ENCODE measurements at regions not wholly inside any gene's neighbourhood (a gene's known extent, or its start where the extent isn't known, plus 50 kb on each side); places are given as distances from the start of the nearest gene placed in this dataset.

DNA sequence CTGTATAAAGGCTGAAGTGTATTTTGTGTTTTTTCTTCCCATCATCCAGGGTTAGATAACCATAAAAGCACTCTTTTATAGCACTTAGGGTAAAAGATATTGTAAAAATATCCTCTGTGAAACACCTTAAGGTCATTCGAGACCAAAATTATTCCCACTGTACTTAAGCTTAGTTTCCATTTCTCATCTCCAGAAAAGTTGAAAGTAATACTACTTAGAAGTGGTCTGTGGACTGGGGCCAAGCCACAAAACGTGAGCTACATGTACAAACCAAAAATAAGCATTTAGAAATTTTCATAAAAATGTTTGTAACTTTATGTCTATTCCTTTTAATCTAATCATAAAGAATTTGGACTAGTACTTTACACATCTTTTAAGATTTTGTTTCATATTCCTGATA lies 142.0 kb upstream of the NTM start:
- no peaks in the 10 kb centered on the region; the same call in 1 of the 2 replicates for H3K27me3 Mint-ChIP-seq (ENCODE audit: low read depth)
- H3K27ac Mint-ChIP-seq = no peak overlapping the region
- peaks cover 21% of the 10 kb centered on the region for H3K4me1 Mint-ChIP-seq
- H3K36me3 Mint-ChIP-seq = peaks cover 11% of the 10 kb centered on the region
- H3K9me3 Mint-ChIP-seq = peaks cover 18% of the 10 kb centered on the region; the same call in 1 of the 2 replicates
- ATAC-seq = no peak
- DNase-seq (ENCODE audit: low spot score) = no peak
- no peak overlapping the region for H3K4me3 Mint-ChIP-seq
- no peak for TF ChIP-seq CDX4 (CRISPR knock-in tag; IDR thresholded peaks at IDR 0.05; ENCODE audit: borderline replicate concordance)
- ChIA-PET CTCF (interaction anchor here (0.8 kb wide), 1 partner anchor 164 kb away, joined by 3 read pairs; no protein-coding TSS in a partner anchor), POLR2A (no interaction called here)

GRCh38 chr11:131229221-131229620 lies 141.2 kb upstream of the NTM start:
- DNase-seq (ENCODE audit: low spot score) (no peak), ATAC-seq (no peak)
- CTCF ChIA-PET = interaction anchor here (0.8 kb wide), 1 partner anchor 164 kb away, joined by 3 read pairs; no protein-coding TSS in a partner anchor
- POLR2A ChIA-PET = no interaction called here
- H3K27me3 Mint-ChIP-seq (ENCODE audit: low read depth) = no peaks in the 10 kb centered on the region; the same call in 1 of the 2 replicates
- H3K27ac Mint-ChIP-seq = no peak overlapping the region
- H3K36me3 Mint-ChIP-seq = peaks cover 11% of the 10 kb centered on the region
- peaks cover 16% of the 10 kb centered on the region for H3K4me1 Mint-ChIP-seq
- peaks cover 18% of the 10 kb centered on the region; the same call in 1 of the 2 replicates for H3K9me3 Mint-ChIP-seq
- no peak for TF ChIP-seq GRHL2 (CRISPR knock-in tag; IDR thresholded peaks at IDR 0.05; ENCODE audit: insufficient replicate concordance, severe bottlenecking)
- no peak for TF ChIP-seq TP53 (CRISPR knock-in tag; IDR thresholded peaks at IDR 0.05)
- no peak for TF ChIP-seq TEAD4 (CRISPR knock-in tag; IDR thresholded peaks at IDR 0.05)
- TF ChIP-seq, protein P1, sequence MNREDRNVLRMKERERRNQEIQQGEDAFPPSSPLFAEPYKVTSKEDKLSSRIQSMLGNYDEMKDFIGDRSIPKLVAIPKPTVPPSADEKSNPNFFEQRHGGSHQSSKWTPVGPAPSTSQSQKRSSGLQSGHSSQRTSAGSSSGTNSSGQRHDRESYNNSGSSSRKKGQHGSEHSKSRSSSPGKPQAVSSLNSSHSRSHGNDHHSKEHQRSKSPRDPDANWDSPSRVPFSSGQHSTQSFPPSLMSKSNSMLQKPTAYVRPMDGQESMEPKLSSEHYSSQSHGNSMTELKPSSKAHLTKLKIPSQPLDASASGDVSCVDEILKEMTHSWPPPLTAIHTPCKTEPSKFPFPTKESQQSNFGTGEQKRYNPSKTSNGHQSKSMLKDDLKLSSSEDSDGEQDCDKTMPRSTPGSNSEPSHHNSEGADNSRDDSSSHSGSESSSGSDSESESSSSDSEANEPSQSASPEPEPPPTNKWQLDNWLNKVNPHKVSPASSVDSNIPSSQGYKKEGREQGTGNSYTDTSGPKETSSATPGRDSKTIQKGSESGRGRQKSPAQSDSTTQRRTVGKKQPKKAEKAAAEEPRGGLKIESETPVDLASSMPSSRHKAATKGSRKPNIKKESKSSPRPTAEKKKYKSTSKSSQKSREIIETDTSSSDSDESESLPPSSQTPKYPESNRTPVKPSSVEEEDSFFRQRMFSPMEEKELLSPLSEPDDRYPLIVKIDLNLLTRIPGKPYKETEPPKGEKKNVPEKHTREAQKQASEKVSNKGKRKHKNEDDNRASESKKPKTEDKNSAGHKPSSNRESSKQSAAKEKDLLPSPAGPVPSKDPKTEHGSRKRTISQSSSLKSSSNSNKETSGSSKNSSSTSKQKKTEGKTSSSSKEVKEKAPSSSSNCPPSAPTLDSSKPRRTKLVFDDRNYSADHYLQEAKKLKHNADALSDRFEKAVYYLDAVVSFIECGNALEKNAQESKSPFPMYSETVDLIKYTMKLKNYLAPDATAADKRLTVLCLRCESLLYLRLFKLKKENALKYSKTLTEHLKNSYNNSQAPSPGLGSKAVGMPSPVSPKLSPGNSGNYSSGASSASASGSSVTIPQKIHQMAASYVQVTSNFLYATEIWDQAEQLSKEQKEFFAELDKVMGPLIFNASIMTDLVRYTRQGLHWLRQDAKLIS (CRISPR knock-in tag; IDR thresholded peaks at IDR 0.05; ENCODE audit: borderline replicate concordance) = no peak
- TF ChIP-seq, protein P2, sequence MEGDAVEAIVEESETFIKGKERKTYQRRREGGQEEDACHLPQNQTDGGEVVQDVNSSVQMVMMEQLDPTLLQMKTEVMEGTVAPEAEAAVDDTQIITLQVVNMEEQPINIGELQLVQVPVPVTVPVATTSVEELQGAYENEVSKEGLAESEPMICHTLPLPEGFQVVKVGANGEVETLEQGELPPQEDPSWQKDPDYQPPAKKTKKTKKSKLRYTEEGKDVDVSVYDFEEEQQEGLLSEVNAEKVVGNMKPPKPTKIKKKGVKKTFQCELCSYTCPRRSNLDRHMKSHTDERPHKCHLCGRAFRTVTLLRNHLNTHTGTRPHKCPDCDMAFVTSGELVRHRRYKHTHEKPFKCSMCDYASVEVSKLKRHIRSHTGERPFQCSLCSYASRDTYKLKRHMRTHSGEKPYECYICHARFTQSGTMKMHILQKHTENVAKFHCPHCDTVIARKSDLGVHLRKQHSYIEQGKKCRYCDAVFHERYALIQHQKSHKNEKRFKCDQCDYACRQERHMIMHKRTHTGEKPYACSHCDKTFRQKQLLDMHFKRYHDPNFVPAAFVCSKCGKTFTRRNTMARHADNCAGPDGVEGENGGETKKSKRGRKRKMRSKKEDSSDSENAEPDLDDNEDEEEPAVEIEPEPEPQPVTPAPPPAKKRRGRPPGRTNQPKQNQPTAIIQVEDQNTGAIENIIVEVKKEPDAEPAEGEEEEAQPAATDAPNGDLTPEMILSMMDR (IDR thresholded peaks at IDR 0.05) = no peak
- TF ChIP-seq ZNF121 (CRISPR knock-in tag; IDR thresholded peaks at IDR 0.05) = no peak
- no peak for TF ChIP-seq OVOL2 (CRISPR knock-in tag; IDR thresholded peaks at IDR 0.05; ENCODE audit: borderline replicate concordance)
- no peak for TF ChIP-seq USF1 (CRISPR knock-in tag; IDR thresholded peaks at IDR 0.05)
- TF ChIP-seq RELA (CRISPR knock-in tag; IDR thresholded peaks at IDR 0.05; ENCODE audit: borderline replicate concordance) = no peak
- no peak for TF ChIP-seq NFE2L1 (CRISPR knock-in tag; IDR thresholded peaks at IDR 0.05)
- TF ChIP-seq ARID4B (CRISPR knock-in tag; IDR thresholded peaks at IDR 0.05; ENCODE audit: borderline replicate concordance) = no peak
- TF ChIP-seq, protein P3, sequence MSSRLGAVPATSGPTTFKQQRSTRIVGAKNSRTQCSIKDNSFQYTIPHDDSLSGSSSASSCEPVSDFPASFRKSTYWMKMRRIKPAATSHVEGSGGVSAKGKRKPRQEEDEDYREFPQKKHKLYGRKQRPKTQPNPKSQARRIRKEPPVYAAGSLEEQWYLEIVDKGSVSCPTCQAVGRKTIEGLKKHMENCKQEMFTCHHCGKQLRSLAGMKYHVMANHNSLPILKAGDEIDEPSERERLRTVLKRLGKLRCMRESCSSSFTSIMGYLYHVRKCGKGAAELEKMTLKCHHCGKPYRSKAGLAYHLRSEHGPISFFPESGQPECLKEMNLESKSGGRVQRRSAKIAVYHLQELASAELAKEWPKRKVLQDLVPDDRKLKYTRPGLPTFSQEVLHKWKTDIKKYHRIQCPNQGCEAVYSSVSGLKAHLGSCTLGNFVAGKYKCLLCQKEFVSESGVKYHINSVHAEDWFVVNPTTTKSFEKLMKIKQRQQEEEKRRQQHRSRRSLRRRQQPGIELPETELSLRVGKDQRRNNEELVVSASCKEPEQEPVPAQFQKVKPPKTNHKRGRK (CRISPR knock-in tag; IDR thresholded peaks at IDR 0.05; ENCODE audit: borderline replicate concordance) = no peak
- TF ChIP-seq, protein P4, sequence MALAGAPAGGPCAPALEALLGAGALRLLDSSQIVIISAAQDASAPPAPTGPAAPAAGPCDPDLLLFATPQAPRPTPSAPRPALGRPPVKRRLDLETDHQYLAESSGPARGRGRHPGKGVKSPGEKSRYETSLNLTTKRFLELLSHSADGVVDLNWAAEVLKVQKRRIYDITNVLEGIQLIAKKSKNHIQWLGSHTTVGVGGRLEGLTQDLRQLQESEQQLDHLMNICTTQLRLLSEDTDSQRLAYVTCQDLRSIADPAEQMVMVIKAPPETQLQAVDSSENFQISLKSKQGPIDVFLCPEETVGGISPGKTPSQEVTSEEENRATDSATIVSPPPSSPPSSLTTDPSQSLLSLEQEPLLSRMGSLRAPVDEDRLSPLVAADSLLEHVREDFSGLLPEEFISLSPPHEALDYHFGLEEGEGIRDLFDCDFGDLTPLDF (CRISPR knock-in tag; IDR thresholded peaks at IDR 0.05) = no peak
- no peak for TF ChIP-seq ZMAT4 (CRISPR knock-in tag; IDR thresholded peaks at IDR 0.05)
- TF ChIP-seq ZBTB21 (CRISPR knock-in tag; IDR thresholded peaks at IDR 0.05; ENCODE audit: borderline replicate concordance) = no peak
- no peak overlapping the region for H3K4me3 Mint-ChIP-seq
